Brain microvascular endothelial cell (primary cell): ENCODE measurements at regions not wholly inside any gene's neighbourhood (a gene's known extent, or its start where the extent isn't known, plus 50 kb on each side); places are given as distances from the start of the nearest gene placed in this dataset.

Source experiments
- DNase-seq: peaks from one replicate; pipeline ENCODE4 v3.0.0-alpha.2; 2020
- H3K27ac ChIP-seq: fragments of 250-450 bp; sonication (Bioruptor Pico); 2 replicates; pipeline ENCODE4 v1.5.1; 2020; ENCODE audit warnings: mild to moderate bottlenecking, moderate library complexity
- H3K27me3 ChIP-seq: fragments of 250-450 bp; sonication (Bioruptor Pico); replicated peaks from 2 replicates; pipeline ENCODE4 v1.5.1; 2020; ENCODE audit warnings: mild to moderate bottlenecking
- H3K36me3 ChIP-seq: fragments of 250-450 bp; sonication (Bioruptor Pico); replicated peaks from 2 replicates; pipeline ENCODE4 v1.5.1; 2020; ENCODE audit warnings: mild to moderate bottlenecking
- H3K4me3 ChIP-seq: 2 replicates; pipeline ENCODE4 v1.5.1; 2011; ENCODE audit warnings: low read depth, mild to moderate bottlenecking, control low read depth, low read length, moderate library complexity
- in situ Hi-C: cut with HindIII; loops from 2 replicates; pipeline ENCODE4 v1.10.0; 2017; ENCODE audit warnings: low sequenced_read_pairs, low pct_ligation_motif_present
- TF ChIP-seq, protein P1 (sequence below): IDR thresholded peaks from 2 replicates; pipeline ENCODE4 v1.5.1; 2011; ENCODE audit warnings: low read depth, mild to moderate bottlenecking, moderate library complexity, low read length, control low read depth, inconsistent platforms; ENCODE audit errors: missing control alignments

GRCh38 chr2:60319031-60319547, 234.4 kb downstream of the BCL11A start:
- no peak for DNase-seq
- in situ Hi-C loops: no loop called here
- TF ChIP-seq, protein P1, sequence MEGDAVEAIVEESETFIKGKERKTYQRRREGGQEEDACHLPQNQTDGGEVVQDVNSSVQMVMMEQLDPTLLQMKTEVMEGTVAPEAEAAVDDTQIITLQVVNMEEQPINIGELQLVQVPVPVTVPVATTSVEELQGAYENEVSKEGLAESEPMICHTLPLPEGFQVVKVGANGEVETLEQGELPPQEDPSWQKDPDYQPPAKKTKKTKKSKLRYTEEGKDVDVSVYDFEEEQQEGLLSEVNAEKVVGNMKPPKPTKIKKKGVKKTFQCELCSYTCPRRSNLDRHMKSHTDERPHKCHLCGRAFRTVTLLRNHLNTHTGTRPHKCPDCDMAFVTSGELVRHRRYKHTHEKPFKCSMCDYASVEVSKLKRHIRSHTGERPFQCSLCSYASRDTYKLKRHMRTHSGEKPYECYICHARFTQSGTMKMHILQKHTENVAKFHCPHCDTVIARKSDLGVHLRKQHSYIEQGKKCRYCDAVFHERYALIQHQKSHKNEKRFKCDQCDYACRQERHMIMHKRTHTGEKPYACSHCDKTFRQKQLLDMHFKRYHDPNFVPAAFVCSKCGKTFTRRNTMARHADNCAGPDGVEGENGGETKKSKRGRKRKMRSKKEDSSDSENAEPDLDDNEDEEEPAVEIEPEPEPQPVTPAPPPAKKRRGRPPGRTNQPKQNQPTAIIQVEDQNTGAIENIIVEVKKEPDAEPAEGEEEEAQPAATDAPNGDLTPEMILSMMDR: no peak
- Histone ChIP-seq H3K27me3 (no peaks in the 10 kb centered on the region), H3K27ac (no peak overlapping the region), H3K36me3 (no peaks in the 10 kb centered on the region), H3K4me3 (no peak overlapping the region)

- no peak overlapping the region for H3K27ac ChIP-seq
- TF ChIP-seq, protein P1: no peak
- no peak overlapping the region for H3K4me3 ChIP-seq
- no peak for DNase-seq
- H3K27me3 ChIP-seq: no peaks in the 10 kb centered on the region
- in situ Hi-C loops: no loop called here
- H3K36me3 ChIP-seq: no peaks in the 10 kb centered on the region
Observed at GRCh38 chr2:60318544-60318943, 234.9 kb downstream of the BCL11A start.

DNA sequence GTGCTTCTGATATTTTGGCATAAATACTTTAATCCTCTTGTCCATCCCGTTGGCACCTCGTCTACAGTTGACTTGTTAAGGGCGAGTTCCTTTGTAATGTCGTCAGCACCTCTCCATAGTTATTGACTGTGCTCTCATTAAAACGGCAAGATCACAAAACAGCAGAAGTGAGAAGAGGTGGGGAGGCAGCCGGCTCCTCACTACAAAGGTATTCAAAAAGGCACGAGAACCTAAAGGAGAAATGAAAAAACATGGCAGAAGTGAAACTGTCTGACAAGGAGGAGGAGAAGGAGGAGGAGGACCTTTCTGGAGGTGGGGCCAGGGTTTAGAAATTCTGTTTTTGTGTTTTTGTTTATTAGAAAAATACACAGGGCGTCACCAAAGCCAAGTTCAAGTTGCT, 235.6 kb downstream of the BCL11A start:
- TF ChIP-seq, protein P1: no peak
- no peak overlapping the region for H3K27ac ChIP-seq
- no peaks in the 10 kb centered on the region for H3K36me3 ChIP-seq
- in situ Hi-C loops: no loop called here
- H3K27me3 ChIP-seq: no peaks in the 10 kb centered on the region
- no peak overlapping the region for H3K4me3 ChIP-seq
- no peak for DNase-seq

GRCh38 chr2:60317034-60317386, 236.4 kb downstream of the BCL11A start:
- Histone ChIP-seq H3K4me3 (no peak overlapping the region), H3K36me3 (no peaks in the 10 kb centered on the region), H3K27ac (no peak overlapping the region), H3K27me3 (no peaks in the 10 kb centered on the region)
- TF ChIP-seq, protein P1: no peak
- in situ Hi-C loops: no loop called here
- no peak for DNase-seq

DNA sequence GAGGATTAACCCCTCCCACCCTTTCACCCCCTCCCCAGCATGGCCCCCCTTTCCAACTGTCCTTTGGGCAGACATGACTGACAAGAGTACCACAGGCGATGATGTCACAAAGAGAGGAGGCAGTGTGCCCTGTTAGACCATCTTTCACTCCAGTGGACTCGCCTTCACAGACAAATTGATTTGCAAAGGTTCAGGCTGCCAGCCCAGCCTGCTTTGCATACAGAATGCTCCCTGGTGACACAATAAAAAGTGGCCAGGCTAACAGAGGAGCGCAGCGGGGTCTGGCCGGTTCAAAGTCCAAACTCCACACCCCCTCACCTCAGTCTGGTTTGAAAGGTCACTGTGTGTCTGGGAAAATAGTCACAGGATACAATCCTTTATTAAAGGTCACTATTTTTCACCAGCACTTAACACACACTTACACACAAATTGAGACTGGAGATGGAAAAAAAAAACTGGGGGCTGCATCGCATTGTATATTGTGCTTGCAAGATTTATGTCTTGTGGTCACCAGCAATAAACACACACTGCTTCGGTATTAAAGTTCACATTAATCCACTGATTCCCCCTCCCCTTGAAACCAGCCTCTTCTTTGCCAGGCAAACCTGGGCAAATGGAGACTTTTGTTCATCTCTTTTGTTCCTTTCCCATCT, 236.9 kb downstream of the BCL11A start:
- H3K27ac ChIP-seq: no peak overlapping the region
- TF ChIP-seq, protein P1: no peak
- in situ Hi-C loops: no loop called here
- H3K36me3 ChIP-seq: no peaks in the 10 kb centered on the region
- H3K27me3 ChIP-seq: no peaks in the 10 kb centered on the region
- no peak overlapping the region for H3K4me3 ChIP-seq
- no peak for DNase-seq

- no peak for DNase-seq
- in situ Hi-C loops: no loop called here
- Histone ChIP-seq H3K27me3 (no peaks in the 10 kb centered on the region), H3K36me3 (no peaks in the 10 kb centered on the region), H3K27ac (no peak overlapping the region), H3K4me3 (no peak overlapping the region)
- TF ChIP-seq, protein P1: no peak
Observed at GRCh38 chr2:60313470-60314172, 239.8 kb downstream of the BCL11A start.
